HG03439 (cell line): ENCODE measurements at regions not wholly inside any gene's neighbourhood (a gene's known extent, or its start where the extent isn't known, plus 50 kb on each side); places are given as distances from the start of the nearest gene placed in this dataset.

Experiments used
- ATAC-seq: cut with Tn5 transposase; IDR thresholded peaks from one replicate; pipeline ENCODE4 v1.9.1; 2021; ENCODE audit warnings: mild to moderate bottlenecking, moderate library complexity; ENCODE audit not compliant: unreplicated experiment

GRCh38 chr21:31502537-31503143, 156.9 kb upstream of the SOD1 start:
- no peak for ATAC-seq

DNA sequence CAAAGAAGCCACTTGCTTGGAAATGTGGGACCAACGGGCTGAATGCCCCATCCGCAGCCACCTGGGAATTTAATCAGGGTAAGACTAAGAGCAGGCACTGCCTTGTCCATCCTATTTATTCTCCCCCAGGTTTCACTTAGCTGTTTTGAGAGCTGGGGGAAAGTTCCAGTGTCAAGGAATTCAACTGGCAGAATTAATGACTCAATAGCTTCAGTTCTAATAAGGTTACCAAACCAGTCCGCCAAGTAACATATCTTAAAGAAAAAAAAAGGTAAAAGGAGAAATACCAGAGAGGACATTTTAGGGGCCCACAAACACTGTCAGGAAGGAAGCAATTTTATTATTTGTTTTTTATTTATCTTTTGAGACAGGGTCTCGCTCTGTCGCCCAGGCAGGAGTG, 157.6 kb upstream of the SOD1 start:
- ATAC-seq: no peak

DNA sequence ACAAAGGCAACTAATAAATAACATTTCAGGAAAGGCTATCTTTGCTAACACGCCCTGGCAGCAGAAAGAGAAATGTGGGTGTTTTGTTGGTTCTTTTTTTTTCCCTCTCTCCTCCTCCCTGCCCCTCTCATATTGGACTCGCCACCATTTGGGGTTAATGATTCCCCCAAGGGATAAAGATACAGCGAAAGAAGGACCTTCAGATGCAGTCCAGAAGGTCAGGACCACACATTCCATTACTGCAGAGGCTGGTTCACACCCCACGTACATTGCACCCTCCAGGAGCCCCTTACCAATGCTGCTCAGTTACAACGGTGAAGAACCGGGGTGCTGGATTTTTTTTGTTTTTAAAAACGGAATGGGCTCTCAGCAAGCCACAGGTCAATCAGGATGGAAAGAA, 156.9 kb upstream of the TIAM1 start:
- ATAC-seq: no peak

DNA sequence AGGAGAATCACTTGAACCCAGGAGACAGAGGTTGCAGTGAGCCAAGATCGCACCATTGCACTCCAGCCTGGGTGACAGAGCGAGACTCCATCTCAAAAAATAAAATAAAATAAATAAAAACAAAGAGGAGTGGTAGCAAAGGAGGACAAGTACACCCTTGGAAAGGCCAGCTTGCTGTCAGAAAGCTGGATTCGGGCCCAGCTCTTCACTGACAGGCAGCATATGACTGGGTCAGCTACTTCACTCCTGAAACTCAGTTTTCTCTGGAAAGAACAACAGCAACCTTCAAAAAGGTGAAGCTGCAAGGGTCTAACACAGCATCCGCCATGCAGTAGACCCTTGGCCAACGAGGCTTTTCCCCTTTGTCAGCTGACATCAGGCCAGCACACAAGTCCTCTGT, 156.0 kb upstream of the TIAM1 start:
- ATAC-seq: no peak

- ATAC-seq: no peak
These were observed 154.9 kb upstream of the TIAM1 start for GRCh38 chr21:31498985-31499384.

DNA sequence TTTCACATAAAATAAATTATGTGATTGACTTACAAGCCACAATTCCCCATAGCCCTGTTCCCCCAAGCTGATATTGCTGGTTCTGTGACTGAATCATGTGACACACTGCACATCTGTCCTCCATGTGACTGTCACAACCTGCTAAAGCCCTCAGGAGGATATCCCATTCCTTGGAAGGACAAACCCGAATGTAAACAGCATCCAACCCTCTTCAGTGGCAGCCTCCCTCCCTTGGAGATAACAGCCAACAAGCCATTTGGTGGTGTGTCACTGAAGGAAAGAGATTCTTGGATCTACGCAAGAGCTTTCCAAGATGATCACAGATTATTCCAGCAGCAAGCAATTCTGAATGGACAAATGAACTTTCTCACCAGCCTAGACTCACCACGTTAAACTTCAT, 153.9 kb upstream of the TIAM1 start:
- ATAC-seq: no peak

DNA sequence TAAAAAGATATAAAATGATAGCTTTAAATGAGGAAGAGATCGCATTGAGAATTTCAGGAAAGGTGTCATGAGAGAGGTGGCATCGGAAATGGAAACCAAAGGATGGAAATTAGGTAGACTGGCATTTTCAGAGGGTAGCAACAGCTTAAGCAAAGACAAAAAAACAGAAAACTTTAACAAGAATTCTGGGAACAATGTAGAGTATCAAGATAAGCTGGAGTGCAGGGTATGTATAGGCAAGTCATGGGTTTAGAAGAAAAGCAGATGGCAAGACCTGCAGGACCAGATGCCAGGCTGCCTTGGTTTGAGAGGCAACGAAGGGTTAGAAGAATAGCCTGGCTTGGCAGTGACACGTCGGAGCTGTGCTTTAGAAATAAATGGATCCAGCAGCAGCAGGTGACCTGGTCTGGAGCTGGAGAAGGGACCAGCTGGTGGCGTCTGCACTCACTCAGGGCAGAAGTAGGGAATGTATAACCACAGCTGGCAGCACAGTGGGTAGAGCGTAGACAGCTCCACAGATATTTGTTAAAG, 149.4 kb upstream of the TIAM1 start:
- ATAC-seq: no peak

GRCh38 chr21:31491617-31492016, 147.6 kb upstream of the TIAM1 start:
- no peak for ATAC-seq

DNA sequence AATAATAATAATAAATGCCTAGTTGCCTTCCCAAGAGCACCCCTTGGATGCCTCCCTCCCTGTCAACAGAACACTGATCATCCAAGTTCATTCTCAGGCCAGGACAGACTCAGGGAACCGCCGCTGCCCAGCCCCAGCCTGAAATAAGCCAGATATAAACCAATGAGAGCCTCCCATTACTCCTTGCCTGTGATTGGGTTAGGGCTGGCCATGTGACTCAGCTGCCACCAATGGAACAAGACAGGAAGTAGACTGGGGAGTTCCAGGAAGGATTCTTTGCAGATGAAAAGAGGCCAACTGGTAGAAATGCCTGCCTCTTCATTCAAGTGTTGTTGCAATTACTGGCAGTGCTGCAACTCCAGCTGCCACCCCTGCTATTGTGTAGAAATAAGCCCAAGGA, 146.4 kb upstream of the TIAM1 start:
- no peak for ATAC-seq

DNA sequence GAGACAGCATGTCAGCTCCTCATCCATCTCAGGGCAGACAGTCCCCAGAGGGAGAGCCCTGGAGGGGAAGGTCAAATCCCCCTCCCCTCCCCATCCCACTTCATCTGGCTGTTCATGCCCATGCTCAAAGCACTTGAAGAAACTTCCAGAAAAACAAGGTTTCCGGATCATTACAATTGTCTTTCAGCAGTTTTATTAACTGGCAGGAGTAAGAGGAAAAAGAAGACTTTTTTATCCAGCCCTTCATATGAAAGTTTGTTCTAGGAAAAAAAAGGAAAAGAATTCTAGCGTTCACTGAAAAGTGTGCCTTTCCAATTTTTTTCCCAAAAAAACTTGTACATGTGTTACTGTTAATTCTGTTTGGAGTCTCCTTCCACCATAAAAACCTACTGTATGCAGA, 145.7 kb upstream of the TIAM1 start:
- no peak for ATAC-seq

DNA sequence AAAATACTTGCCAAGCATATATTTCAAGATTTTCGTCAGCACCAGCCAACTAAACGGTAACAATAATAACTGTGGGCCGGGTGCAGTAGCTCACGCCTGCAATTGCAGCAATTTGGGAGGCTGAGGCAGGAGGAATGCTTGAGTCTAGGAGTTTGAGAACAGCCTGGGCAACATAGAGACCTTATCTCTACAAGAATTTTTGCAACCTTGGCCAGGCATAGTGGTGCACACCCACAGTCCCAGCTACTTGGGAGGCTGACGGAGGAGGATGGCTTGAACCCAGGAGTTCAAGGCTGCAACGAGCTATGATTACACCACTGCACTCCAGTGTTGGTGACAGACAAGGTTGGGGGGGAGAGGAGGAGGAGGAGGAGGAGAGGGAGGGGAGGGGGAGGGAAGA, 145.0 kb upstream of the TIAM1 start:
- ATAC-seq: no peak

DNA sequence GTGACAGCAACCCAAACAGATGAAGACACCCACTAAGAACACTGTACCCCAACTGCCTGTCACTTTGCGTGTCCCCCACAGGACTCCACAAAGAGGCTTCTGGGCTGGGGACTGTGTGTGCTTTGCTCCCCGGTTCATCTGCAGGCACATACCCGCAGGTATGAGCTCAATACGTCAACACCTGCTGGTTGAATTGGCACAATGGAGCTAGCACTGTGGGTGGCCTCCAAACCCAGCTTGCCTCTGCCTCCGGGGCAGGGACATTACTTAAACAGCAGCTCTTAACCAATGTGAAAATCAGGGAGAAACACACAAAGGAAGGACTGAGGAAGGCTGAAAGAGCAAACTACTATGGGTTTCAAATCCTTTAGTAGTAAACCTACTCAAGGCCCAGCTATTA, 140.2 kb upstream of the TIAM1 start:
- no peak for ATAC-seq

DNA sequence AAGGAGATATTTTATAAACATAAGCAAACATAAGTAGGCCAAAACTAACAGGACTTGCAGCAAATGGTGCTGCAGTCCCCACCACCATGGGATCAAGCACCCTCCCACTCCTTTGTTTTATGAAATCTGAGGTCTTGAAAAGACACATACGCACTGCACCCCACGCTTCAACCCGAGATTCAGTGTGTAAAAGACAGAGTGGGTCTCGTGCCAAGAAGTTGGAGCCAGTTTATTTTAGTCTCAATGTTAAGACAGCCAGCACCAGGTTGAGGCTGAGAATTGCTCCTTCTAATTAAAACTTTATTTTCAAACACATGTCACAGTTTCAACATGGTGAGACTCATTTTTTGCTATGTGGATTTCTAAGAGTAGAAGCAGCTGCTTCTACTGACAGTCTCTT, 139.1 kb upstream of the TIAM1 start:
- no peak for ATAC-seq

DNA sequence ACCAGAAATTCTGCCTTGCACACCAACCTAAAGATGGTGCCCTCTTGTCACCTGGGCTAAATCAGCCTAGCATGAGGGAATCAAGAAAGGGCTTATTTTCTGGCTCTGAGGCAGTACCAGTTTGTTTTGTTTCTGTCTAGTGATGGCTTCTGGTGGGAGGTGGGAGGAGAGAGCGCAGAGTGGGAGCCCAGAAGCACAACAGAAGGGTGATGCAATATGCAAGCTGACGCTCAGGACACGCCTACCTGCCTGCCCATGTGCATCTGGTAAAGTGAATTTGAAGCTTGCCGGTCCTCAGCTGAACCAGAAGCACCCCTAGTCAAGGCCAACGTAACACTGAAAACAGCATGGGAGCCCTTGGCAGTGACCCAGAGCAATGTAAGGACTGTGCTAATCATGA, 138.4 kb upstream of the TIAM1 start:
- no peak for ATAC-seq

GRCh38 chr21:31480228-31480627, 136.2 kb upstream of the TIAM1 start:
- ATAC-seq: no peak

DNA sequence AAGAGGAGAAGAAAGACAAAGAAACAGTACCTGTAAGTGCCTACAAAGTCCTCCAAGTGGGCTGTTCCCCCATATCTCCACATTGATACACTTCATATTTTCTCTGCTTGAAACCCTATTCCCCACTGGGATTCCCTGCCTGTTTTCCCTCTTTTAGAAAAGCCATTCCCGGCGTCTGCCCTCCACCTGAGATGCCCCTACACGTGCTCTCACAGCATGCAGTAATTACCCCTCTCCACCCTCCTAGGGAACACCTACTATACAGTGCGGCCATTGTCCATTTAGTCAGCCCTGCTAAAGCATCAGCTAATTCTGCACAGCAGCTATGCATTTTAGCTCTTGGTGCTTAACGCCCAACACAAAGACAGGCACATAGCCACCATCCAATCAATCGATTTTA, 135.7 kb upstream of the TIAM1 start:
- no peak for ATAC-seq

GRCh38 chr21:31479222-31479621, 135.2 kb upstream of the TIAM1 start:
- ATAC-seq: no peak

GRCh38 chr21:31476263-31477022, 132.4 kb upstream of the TIAM1 start:
- no peak for ATAC-seq

DNA sequence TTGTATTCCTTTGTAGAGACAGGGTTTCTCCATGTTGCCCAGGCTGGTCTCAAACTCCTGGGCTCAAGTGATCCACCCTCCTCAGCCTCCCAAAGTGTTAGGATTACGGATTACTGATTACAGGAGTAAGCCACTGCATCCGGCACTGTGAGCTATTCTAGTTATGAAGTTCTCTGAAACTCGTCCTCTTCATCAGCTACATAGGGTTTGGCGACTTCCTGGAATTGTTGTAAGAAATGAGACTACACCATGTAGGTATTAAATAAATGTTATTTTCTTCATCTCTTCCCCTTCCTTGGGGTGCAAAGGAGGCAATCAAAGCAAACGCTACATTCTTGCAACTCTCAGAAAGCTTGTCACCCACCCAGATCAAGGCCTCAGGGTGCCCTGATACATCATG, 131.2 kb upstream of the TIAM1 start:
- ATAC-seq: no peak

DNA sequence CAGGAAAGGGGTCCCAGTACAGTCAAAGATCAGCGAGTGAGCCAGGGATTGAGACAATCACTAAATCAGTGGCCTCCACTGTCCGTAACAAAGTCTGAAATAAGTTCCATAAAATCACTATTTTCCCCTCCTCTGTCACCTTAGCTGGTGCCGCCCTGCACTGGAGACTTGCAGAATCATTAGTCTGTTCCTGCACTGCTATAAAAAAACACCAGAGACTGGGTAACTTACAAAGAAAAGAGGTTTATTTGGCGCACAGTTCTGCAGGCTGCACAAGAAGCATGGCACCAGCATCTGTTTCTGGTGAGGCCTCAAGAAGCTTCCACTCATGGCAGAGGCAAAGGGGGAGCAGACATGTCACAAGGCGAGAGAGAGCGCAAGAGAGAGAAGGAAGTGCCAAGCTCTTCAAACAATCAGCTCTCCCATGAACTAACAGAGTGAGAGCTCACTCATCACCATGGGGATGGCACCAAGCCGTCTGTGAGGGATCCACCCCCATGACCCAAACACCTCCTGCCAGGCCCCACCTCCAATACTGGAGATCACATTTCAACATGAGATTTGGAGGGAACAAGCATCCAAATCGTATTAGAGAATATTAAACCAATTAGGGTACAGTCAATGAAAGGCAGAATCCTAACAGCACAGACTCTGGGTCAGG, 129.8 kb upstream of the TIAM1 start:
- ATAC-seq: no peak

DNA sequence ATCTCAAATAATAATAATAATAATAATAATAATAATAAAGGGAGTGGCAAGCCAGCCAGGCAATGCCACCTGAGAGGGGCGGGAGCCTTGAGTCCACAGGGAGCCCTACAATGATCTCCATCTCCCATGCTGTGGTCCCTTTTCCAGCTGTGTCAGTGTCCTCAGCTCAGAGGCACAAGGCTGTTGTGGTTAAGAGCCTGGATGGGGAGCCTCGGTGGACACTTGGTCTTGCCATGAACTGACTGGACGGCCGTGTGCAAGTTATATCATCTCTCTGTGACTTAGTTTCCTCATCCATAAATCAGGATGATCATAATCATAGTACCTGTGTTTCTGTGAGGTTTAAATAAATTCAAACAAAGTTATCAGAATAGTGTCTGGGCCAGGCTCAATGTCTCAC, 127.8 kb upstream of the TIAM1 start:
- no peak for ATAC-seq
